Stimulated activated CD4-positive, alpha-beta T cell treated with anti-CD3 and anti-CD28 coated beads, TNF-alpha, amount 100 ng/mL, for 48 hours (primary cell): ENCODE measurements at regions not wholly inside any gene's neighbourhood (a gene's known extent, or its start where the extent isn't known, plus 50 kb on each side); places are given as distances from the start of the nearest gene placed in this dataset.
A peak's percentile ranks its signal among the peaks of the same experiment; 100 is the strongest.

Experiments used
- DNase-seq, 3 donors: peaks; one replicate each; pipeline ENCODE4 v3.0.0-alpha.2; 2020; ENCODE audit warnings: low read depth in 3 of 3

DNA sequence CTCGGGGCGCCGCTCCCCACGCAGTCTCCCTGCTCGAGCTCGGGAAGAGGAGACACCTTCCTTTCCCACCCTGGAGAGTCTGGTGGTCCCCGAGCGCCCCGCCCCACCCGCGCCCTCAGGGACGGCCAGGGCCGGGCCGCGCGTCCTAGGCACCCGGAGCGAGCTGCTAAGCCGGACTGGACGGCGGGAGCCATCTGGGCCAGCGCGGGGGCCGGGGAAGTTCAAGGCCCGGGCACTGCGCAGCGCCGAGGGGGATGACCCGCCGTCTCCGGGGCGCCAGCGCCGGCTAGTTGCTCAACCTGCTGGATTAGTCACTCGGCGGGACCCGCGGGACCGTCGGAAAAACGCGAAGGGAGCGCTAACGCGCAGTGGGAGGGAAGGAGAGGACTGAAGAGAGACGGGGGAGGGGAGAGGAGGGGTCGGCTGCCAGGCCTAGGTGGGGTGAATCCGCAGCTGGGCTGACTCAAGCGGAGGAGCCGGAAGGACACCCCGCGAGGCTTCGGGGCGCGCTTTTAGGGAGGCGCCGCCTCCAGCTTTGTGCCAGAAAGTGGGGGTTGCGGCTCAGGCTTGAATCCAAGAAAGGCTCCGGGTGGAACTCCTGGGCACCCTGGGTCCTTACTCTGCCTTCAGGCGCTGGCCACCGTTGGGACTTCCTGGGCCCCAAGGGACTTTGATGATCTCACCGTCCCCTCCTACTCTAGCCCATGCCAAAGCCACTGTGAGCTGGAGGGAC, 75.7 kb upstream of the FOXP4 start:
- peak in 1 of 3 donors; percentile 1 for DNase-seq

DNA sequence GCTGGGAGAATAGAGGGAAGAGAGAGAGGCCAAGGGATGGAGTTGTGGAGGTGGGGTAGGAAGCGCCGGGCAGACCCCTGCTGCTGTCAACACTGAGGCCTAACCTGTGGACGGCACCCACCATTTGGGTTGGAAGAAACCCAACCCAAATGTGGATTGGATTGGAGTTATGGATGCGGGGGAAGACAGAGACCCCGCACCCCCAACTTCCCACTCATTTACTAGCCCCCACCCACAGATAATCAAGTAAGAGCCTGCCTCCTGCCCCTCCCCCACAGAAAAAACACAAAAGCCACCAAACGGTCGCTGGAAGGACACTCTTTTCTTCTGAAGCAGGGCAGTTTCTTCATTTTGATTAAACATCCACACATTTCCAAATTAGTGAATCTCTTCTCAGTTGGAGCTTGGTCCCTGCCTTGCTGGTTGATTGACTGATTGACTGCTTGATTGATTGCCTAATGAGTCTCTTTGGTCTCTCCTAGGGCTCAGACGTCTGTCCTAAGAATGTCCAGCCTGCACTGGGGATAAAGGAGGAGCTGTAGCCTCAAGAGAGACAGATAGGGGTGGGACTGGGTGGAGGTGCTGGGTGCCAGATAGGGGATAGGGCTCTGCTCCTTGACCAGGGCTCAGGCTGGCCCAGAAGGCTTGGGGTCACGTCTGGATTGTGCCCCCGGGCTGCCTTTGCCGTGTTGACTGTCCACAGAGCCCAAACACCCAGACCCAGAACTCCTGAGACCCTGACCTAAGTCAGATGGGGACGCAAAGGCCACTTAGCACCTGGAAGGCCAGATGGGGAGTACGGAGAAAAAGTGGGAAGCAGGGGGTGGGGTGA, 74.9 kb upstream of the FOXP4 start:
- no peak for DNase-seq

DNA sequence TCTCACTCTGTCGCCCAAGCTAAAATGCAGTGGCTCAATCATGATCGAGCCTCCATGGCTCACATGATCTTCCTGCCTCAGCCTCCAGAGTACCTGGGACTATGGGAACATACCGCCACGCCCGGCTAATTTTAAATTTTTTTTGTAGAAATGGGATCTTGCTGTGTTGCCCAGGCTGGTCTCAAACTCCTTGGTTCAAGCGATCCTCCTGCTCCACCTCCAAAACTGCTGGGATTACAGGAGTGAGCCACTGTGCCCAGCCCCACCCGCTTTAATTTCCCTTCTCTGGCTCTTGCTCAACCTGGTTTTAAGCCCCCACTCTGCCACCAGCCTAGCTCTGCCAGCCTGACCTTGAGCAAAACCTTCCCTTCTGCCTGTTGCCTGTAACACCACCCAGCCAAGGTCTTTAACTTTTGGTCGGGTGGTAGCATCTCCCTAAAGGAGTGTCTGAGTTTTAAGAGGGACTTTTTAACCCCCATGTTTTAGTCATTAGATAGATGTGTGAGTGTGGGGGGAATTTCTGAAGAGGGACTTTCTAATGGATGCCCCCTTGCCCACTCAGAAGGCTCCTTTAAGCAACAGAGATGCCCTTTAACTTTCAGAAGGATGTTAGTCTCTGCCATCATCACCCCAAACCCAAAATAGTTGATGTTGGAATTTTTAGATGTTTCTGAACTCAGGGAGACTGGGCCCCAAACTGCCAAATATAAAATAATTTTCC, 71.8 kb upstream of the FOXP4 start:
- no peak for DNase-seq

DNA sequence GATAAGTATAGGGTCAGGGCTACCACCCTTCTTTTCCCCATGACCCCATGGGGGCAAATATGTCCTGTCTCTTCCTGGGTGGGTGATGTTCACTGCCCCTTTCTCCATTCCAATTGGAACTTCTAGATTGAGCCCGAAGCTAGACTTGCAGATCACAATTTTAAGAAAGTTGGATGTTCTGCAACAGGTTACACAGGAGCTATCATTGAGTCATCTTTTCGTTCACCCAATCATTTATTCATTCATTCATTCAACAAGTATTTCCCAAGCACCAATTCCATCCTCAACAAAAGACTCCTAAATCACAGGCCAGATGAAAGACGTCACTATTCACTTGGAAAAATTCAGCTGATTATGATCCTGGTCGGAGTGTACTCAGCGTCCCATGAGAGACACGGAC, 71.0 kb upstream of the FOXP4 start:
- DNase-seq: no peak

DNA sequence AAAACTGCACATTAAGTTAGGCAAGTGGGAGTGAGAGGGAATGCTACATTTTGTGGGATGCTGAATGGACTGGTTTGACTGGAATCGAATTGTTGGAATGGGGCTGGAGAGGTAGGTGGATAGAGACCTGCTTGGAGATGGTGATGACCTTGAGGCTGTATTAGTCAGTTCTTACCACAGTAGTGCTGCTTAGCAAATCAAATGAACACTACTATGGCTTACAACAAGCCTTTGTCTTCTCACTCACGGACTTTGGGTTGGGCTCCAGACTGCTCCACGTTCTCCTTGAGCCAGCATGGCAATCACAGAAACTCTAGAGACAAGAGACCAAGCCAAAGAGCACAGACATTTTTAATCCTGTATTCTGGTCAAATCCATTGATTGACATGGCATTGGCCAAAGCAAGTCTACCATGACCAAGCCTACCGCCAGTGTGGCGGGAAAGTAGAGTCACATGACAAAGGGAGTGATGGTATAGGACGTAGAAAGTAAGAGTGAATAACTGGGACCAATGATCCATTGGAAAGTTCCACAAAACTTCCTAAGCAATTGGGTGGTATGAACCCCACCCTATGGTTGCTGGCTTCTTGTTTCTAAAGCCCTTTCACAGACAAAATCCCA, 70.3 kb upstream of the FOXP4 start:
- no peak for DNase-seq

DNA sequence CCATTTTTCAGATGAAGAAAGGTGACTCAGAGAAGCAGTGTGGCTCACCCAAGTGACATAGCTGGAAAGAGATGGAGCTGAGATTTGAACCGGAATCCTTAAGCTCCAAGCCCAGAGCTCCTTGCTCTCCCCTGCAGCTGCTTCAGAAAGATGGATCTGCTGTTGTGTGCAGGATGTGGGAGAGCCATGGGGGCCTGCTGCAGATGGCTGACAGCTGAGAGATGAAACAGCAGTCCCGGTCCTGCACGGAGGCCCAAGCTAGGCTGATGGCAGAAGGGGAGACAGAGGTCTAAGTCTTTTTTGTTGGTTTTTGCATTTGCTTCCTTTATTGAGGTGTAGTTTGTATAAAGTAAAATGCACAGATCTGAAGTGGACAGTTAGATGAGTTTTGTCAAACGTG, 69.8 kb upstream of the FOXP4 start:
- DNase-seq: no peak

DNA sequence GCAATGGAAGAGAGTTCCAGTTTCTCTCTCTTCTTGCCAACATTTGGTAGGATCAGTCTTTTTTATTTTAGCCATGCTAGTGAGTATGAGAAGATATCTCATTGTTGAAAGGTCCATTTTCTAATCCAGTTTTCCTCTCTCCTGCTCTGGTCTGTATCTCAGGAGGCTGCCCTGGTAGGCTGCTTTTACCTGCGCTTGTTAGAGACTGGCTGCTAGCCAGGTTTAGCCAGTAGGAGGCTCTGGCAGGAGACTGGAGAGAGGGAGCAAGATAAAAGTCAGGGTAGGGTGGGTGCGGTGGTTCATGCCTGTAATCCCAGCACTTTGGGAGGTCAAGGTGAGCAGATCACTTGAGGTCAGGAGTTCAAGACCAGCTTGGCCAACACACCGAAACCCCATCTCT, 68.6 kb upstream of the FOXP4 start:
- no peak for DNase-seq

DNA sequence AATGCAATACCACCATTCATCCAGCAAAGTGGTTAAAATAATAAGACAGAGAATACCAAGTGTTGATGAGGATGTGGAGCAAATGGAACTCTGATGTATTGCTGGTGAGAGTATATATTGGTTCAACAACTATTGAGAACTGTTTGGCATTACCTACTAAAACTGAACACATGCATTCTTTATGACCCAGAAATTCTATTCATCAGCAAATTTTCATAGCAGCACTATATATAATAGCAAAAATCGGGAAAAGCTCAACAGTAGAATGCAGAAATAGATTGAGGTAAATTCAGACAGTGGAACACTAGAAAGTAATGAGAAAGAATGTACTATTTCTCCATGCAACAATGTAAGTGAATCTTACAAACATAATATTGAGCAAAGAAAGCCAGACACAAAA, 62.2 kb upstream of the FOXP4 start:
- DNase-seq: no peak

DNA sequence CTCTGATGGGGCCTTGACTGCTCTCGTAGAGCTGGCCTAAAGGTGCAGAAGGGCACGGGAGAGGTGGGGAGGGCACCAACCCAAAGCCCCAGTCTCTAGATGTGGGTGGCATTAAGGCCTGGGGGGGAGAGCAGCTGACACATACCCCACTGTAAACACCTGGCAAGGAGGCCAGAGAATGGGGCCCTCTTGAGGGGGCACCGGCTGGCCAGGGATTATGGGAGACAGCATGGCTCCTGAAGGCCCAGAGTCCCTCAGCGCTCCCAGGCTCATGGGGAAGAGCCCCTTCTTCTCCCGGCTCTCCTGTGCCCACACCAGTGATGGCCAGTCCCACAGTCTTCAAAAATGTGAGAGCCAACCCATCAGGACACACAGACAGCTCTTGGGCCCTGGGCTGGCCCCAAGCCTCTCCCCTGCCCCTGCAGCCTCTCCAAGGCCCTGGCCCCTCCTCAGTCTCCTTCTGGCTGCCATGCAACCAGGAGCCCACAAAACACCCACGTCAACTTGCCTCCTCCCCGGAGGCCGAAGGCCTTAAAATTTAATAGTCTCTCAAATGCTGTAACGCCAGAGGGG, 58.2 kb upstream of the FOXP4 start:
- DNase-seq: no peak

DNA sequence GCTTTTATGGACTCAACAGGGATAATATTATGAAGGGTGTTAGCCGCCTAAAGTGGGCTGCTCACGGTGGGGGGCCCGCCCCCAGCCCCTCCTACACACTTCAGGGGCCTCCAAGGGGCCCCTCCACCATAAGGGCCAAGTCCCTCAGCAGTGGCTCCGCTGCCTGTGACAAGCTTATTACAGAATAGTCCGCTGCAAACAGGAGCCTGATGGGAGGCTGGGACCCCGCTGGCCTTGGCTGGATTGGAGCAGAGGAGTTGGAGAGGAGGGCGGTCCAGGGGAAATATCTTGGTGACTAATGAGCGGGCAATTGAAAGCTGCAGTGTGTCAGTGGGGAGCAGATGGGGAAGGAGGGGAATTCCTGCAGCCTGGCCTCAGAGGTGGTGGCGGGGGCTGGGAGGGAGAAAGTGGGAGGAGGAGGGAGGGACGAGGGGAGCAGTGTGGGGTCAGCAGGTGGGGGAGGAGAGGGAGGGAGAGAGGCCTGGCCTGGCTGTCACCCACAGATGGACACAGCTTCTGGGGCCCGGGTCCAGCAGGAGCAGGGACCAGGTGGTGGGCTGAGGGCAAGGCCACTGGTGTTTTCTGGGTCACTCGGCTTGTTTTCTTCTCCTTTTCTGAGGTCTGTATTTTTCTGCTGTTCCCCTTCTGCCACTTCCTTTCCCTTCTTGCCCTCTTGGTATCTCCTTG, 57.6 kb upstream of the FOXP4 start:
- no peak for DNase-seq

DNA sequence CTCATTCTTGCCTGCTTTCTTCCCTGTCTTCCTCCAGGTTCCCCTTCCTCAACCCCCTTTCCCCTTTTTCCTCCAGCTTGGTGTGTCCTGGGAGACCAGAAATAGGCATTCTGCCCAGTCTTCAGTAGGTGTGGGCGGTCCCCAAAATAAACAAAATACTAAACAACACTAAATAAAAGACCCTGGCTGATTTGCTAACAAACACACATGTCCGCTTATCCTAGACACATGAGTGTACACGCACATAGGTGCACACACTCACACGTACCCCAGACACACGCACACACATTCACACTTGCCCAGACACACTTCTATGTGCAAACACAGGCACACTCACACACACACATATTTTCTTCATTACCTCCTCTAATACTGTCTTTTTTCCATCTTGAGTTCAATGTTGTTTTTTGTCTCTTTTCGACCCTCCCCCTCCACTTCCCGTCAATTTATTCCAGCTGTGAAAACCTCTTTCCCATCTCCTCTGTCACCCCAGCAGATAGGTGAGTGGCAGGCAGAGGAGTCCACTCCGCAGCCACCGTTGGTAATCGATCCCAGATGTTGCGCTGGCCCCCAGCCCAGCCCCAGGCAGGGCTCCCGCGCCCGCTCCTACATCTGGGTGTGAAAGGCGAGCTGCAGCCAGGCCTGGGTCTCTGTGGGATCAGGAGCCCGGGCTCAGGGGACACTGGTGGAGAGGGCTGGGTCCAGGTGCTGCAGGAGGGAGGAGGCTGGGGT, 56.9 kb upstream of the FOXP4 start:
- DNase-seq: no peak

DNA sequence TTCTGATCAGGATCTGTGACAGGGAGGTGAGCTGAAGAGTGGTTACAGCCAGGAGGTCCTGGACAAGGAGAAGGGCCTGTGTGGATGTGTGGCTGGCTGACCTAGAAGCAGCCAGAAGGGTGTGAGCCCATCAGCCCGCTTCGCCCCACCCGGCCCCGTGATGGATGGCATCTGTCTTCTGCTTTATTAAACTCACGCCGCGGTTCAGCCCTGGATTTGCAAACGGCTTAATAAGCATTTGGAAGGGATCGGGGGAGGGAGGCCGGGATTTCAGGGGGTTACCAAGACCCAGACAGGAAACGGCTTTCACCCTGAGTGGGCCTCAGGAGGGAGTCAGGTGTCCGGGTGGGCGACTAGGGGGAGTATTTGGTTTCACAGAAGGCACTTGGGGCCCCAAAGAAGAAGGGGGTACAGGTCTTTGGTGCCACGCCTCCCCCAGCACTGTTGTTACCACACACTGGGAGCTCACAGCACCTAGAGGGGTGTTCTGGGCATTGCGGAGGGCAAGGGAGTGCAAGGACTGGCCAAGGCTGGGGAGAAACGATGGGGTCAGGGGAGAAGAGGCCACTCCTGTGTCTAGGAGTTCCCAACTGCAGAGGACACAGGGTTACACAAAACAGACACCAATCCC, 53.8 kb upstream of the FOXP4 start:
- DNase-seq: no peak

DNA sequence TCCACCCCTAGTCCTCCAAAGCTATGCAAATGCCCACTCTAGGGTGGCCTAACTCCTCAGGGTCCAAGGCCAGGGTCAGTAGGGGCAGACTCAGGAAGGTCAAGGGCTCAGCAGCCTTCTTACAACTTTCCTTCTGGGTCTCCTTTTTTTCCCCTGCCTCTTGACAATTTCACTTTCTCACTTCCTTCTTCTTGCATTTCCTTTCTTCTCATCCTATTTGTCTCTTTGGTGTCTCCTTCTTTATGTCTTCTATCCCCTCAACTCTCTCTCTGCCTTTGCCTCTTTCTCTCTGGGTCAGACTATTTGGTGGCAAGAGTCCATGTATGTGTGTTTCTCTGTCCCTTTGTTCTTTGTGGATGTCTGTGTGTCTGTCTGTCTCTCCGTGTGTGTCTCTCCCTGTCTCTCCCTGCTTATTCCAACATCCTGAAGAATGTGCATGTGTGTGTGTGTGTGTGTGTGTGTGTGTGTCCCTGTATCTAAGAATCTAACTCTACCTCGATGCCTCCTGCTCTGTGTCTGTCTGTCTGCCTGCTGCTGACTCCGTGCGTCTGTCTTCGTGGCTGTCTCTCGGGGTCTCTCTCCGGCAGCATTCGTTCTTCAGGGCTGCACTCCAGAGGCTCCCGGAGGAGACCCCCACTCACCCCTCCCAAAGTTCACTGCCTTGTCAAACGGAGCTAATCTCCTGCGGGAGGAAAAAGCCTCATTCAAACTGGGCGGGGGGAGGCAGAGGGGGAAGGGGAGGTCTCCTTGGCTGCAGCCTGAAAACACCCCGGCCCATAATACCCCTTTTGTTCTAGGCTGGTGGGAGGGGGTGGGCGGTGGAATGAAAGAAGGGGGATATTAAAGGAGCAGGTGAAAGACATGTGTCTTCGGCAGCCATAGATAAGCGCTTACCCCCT, 51.7 kb upstream of the FOXP4 start:
- no peak for DNase-seq
